Testis (tissue), 2 donors: ENCODE measurements at regions not wholly inside any gene's neighbourhood (a gene's known extent, or its start where the extent isn't known, plus 50 kb on each side); places are given as distances from the start of the nearest gene placed in this dataset.

ENCODE experiments used
- POLR2A ChIP-seq: fragments of 450-650 bp; IDR thresholded peaks from one replicate; pipeline ENCODE4 v1.6.1; 2017; ENCODE audit warnings: antibody characterized with exemption, mild to moderate bottlenecking, moderate library complexity
- TF ChIP-seq, protein P1 (sequence below), 3 experiments: fragments of 450-650 bp in 2 of 3; fragments of 200-600 bp in 1 of 3; sonication (generic) in 1 of 3; IDR thresholded peaks; one replicate each; pipeline ENCODE4 v1.5.1; 2016 to 2019; ENCODE audit warnings: antibody characterized with exemption in 3 of 3, mild to moderate bottlenecking in 2 of 3, moderate library complexity in 1 of 3

DNA sequence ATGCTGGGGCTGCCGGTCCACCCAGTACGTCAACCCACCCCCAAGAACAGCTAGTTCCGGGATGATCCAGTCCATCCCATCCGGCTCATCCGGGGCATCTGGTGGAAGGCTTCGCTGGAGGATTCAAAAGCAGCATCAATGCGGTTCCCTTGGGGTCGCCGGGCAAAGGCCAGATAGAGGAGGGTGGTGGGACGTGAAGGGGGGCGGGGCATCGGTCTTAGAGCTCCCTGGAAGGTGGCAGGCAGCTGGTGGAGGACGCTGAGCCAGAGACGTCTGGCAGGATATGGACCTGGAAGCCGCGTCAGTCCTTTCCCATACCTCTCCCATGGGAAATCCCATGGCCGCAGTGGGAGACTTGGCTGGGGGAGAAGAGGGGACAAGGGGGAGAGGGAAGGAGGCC lies 1500.8 kb upstream of the DEFB115 start:
- TF ChIP-seq POLR2A = no peak
- TF ChIP-seq, protein P1, sequence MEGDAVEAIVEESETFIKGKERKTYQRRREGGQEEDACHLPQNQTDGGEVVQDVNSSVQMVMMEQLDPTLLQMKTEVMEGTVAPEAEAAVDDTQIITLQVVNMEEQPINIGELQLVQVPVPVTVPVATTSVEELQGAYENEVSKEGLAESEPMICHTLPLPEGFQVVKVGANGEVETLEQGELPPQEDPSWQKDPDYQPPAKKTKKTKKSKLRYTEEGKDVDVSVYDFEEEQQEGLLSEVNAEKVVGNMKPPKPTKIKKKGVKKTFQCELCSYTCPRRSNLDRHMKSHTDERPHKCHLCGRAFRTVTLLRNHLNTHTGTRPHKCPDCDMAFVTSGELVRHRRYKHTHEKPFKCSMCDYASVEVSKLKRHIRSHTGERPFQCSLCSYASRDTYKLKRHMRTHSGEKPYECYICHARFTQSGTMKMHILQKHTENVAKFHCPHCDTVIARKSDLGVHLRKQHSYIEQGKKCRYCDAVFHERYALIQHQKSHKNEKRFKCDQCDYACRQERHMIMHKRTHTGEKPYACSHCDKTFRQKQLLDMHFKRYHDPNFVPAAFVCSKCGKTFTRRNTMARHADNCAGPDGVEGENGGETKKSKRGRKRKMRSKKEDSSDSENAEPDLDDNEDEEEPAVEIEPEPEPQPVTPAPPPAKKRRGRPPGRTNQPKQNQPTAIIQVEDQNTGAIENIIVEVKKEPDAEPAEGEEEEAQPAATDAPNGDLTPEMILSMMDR (IDR thresholded peaks at IDR 0.05) = no peak
